H9 (cell line): ENCODE measurements at regions not wholly inside any gene's neighbourhood (a gene's known extent, or its start where the extent isn't known, plus 50 kb on each side); places are given as distances from the start of the nearest gene placed in this dataset.

ENCODE experiments used
- DNase-seq: peaks from one replicate; pipeline ENCODE4 v3.0.0-alpha.2; 2017
- H2AFZ ChIP-seq: one replicate; pipeline ENCODE4 v1.6.1; 2013; ENCODE audit warnings: mild to moderate bottlenecking, low read length, control low read depth, moderate library complexity
- H2AK5ac ChIP-seq: 2 replicates; pipeline ENCODE4 v1.6.1; 2013; ENCODE audit warnings: low read length, control low read depth, mixed read lengths; ENCODE audit not compliant: insufficient read length
- H2BK120ac ChIP-seq: one replicate; pipeline ENCODE4 v1.6.1; 2013; ENCODE audit warnings: low read depth, mild to moderate bottlenecking, low read length, control low read depth, inconsistent platforms; ENCODE audit not compliant: poor library complexity, severe bottlenecking
- H2BK12ac ChIP-seq: 2 replicates; pipeline ENCODE4 v1.6.1; 2013; ENCODE audit warnings: low read length, control low read depth, mixed read lengths, low read depth; ENCODE audit not compliant: insufficient read length
- H2BK15ac ChIP-seq: 2 replicates; pipeline ENCODE4 v1.6.1; 2013; ENCODE audit warnings: low read depth, low read length, control low read depth
- H2BK20ac ChIP-seq: one replicate; pipeline ENCODE4 v1.6.1; 2013; ENCODE audit warnings: low read depth, mild to moderate bottlenecking, low read length, control low read depth, inconsistent platforms; ENCODE audit not compliant: poor library complexity, severe bottlenecking
- H2BK5ac ChIP-seq: 2 replicates; pipeline ENCODE4 v1.6.1; 2013; ENCODE audit warnings: low read length, control low read depth, mixed read lengths; ENCODE audit not compliant: insufficient read length
- H3K14ac ChIP-seq: 2 replicates; pipeline ENCODE4 v1.6.1; 2013; ENCODE audit warnings: low read length, control low read depth; ENCODE audit not compliant: insufficient read depth
- H3K18ac ChIP-seq: 2 replicates; pipeline ENCODE4 v1.6.1; 2013; ENCODE audit warnings: low read depth, mild to moderate bottlenecking, mixed read lengths, low read length, control low read depth; ENCODE audit not compliant: insufficient read length
- H3K23ac ChIP-seq: 2 replicates; pipeline ENCODE4 v1.6.1; 2013; ENCODE audit warnings: low read length, control low read depth, mixed read lengths, low read depth; ENCODE audit not compliant: insufficient read length
- H3K23me2 ChIP-seq: 2 replicates; pipeline ENCODE4 v1.6.1; 2013; ENCODE audit warnings: low read depth, mild to moderate bottlenecking, mixed read lengths, low read length, control low read depth; ENCODE audit not compliant: insufficient read length, poor library complexity, severe bottlenecking
- H3K27ac ChIP-seq: 2 replicates; pipeline ENCODE4 v1.5.1; 2013; ENCODE audit warnings: low read length, control low read depth, mixed read lengths, low read depth; ENCODE audit not compliant: insufficient read length
- H3K27me3 ChIP-seq: 2 replicates; pipeline ENCODE4 v1.6.1; 2013; ENCODE audit warnings: low read length, control low read depth, inconsistent platforms; ENCODE audit not compliant: insufficient read depth
- H3K4ac ChIP-seq: 2 replicates; pipeline ENCODE4 v1.6.1; 2013; ENCODE audit warnings: low read depth, mild to moderate bottlenecking, control low read depth, inconsistent platforms, low read length, moderate library complexity
- H3K4me1 ChIP-seq: 2 replicates; pipeline ENCODE4 v1.6.1; 2013; ENCODE audit warnings: low read length, control low read depth, inconsistent platforms; ENCODE audit not compliant: insufficient read depth
- H3K4me2 ChIP-seq: 2 replicates; pipeline ENCODE4 v1.6.1; 2013; ENCODE audit warnings: low read length, control low read depth, mixed read lengths; ENCODE audit not compliant: insufficient read length, insufficient read depth
- H3K56ac ChIP-seq: 2 replicates; pipeline ENCODE4 v1.6.1; 2013; ENCODE audit warnings: low read depth, mild to moderate bottlenecking, mixed read lengths, low read length, control low read depth; ENCODE audit not compliant: insufficient read length
- H3K79me1 ChIP-seq: 2 replicates; pipeline ENCODE4 v1.6.1; 2013; ENCODE audit warnings: low read depth, mild to moderate bottlenecking, moderate library complexity, low read length, control low read depth, inconsistent platforms; ENCODE audit not compliant: insufficient read depth, poor library complexity, severe bottlenecking
- H3K79me2 ChIP-seq: 2 replicates; pipeline ENCODE4 v1.6.1; 2013; ENCODE audit warnings: low read length, control low read depth, inconsistent platforms; ENCODE audit not compliant: insufficient read depth
- H3K9ac ChIP-seq: 2 replicates; pipeline ENCODE4 v1.6.1; 2013; ENCODE audit warnings: low read length, control low read depth, mixed read lengths; ENCODE audit not compliant: insufficient read length; ENCODE audit errors: extremely low read depth
- H3K9me3 ChIP-seq: one replicate; pipeline ENCODE4 v1.6.1; 2013; ENCODE audit warnings: low read depth, low read length, inconsistent platforms; ENCODE audit not compliant: control insufficient read depth
- H3T11ph ChIP-seq: one replicate; pipeline ENCODE4 v1.6.1; 2013; ENCODE audit warnings: mild to moderate bottlenecking, low read length, control low read depth, inconsistent platforms
- H4K20me1 ChIP-seq: one replicate; pipeline ENCODE4 v1.6.1; 2013; ENCODE audit not compliant: control insufficient read depth, insufficient read length, insufficient read depth
- H4K5ac ChIP-seq: 2 replicates; pipeline ENCODE4 v1.6.1; 2013; ENCODE audit warnings: low read depth, mild to moderate bottlenecking, mixed read lengths, low read length, control low read depth; ENCODE audit not compliant: insufficient read length
- H4K8ac ChIP-seq: replicated peaks from 2 replicates; pipeline ENCODE4 v1.6.1; 2013; ENCODE audit warnings: low read length, control low read depth, mixed read lengths, low read depth; ENCODE audit not compliant: insufficient read length
- H4K91ac ChIP-seq: 2 replicates; pipeline ENCODE4 v1.6.1; 2013; ENCODE audit warnings: low read depth, mild to moderate bottlenecking, moderate library complexity, mixed read lengths, low read length, control low read depth; ENCODE audit not compliant: insufficient read length
- H3K27ac Mint-ChIP-seq, 3 experiments: 2 replicates in 2 of 3; 3 replicates in 1 of 3; pipeline ENCODE4 v1.8.0; 2020 to 2021; ENCODE audit warnings: mixed read lengths in 3 of 3, mild to moderate bottlenecking in 1 of 3, moderate library complexity in 1 of 3
- H3K27me3 Mint-ChIP-seq: 2 replicates; pipeline ENCODE4 v1.8.0; 2021; ENCODE audit warnings: low read depth, mild to moderate bottlenecking, moderate library complexity, mixed read lengths
- H3K36me3 Mint-ChIP-seq, 3 experiments: 2 replicates in 2 of 3; 3 replicates in 1 of 3; pipeline ENCODE4 v1.8.0; 2020 to 2021; ENCODE audit warnings: low read depth in 3 of 3, mixed read lengths in 3 of 3; ENCODE audit not compliant: insufficient read depth in 1 of 3
- H3K4me1 Mint-ChIP-seq, 2 experiments: 2 replicates each; pipeline ENCODE4 v1.8.0; 2020; ENCODE audit warnings: mixed read lengths in 2 of 2
- H3K4me3 Mint-ChIP-seq, 2 experiments: 2 replicates in 1 of 2; 3 replicates in 1 of 2; pipeline ENCODE4 v1.8.0; 2020 to 2021; ENCODE audit warnings: mild to moderate bottlenecking in 2 of 2, mixed read lengths in 2 of 2, moderate library complexity in 1 of 2
- H3K9me3 Mint-ChIP-seq, 2 experiments: 2 replicates in 1 of 2; 3 replicates in 1 of 2; pipeline ENCODE4 v1.8.0; 2020; ENCODE audit warnings: mild to moderate bottlenecking in 2 of 2, mixed read lengths in 2 of 2, moderate library complexity in 1 of 2
- WGBS: extraction: QIAGEN DNeasy Blood & Tissue Kit; methylation state at CpG from one replicate; pipeline ENCODE4 v1.1.7; 2013; ENCODE audit warnings: missing lambda C conversion rate, low lambda C conversion rate, mixed read lengths; ENCODE audit not compliant: insufficient read length; ENCODE audit errors: extremely low coverage; 5-methylcytosine and 5-hydroxymethylcytosine counted together
- TF ChIP-seq, protein P1 (sequence below): fragments of 200-600 bp; sonication (generic); conservative IDR thresholded peaks from 3 replicates; pipeline ENCODE4 v1.8.0; 2021; ENCODE audit warnings: antibody characterized with exemption, mild to moderate bottlenecking

GRCh38 chr14:54105898-54106297, 149.3 kb upstream of the BMP4 start:
- no peaks in the 10 kb centered on the region for H3K79me1 ChIP-seq
- no peak overlapping the region for H2AK5ac ChIP-seq
- TF ChIP-seq, protein P1, sequence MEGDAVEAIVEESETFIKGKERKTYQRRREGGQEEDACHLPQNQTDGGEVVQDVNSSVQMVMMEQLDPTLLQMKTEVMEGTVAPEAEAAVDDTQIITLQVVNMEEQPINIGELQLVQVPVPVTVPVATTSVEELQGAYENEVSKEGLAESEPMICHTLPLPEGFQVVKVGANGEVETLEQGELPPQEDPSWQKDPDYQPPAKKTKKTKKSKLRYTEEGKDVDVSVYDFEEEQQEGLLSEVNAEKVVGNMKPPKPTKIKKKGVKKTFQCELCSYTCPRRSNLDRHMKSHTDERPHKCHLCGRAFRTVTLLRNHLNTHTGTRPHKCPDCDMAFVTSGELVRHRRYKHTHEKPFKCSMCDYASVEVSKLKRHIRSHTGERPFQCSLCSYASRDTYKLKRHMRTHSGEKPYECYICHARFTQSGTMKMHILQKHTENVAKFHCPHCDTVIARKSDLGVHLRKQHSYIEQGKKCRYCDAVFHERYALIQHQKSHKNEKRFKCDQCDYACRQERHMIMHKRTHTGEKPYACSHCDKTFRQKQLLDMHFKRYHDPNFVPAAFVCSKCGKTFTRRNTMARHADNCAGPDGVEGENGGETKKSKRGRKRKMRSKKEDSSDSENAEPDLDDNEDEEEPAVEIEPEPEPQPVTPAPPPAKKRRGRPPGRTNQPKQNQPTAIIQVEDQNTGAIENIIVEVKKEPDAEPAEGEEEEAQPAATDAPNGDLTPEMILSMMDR: no peak
- H3K27me3 ChIP-seq: no peaks in the 10 kb centered on the region
- H3K4me2 ChIP-seq: no peak overlapping the region
- H3K9ac ChIP-seq: no peak overlapping the region
- H4K8ac ChIP-seq: no peak overlapping the region
- DNase-seq: no peak
- H3K56ac ChIP-seq: no peak overlapping the region
- H3K4me1 ChIP-seq: no peaks in the 10 kb centered on the region; the same call in 1 of the 2 replicates
- Mint-ChIP-seq H3K27me3 (no peaks in the 10 kb centered on the region), H3K9me3 (no peaks in the 10 kb centered on the region), H3K4me1 (peaks cover 23 to 24% of the 10 kb centered on the region in 2 experiments), H3K36me3 (no peaks in the 10 kb centered on the region), H3K27ac (peak overlapping the region; percentile 13 to 29 (median 15); a peak in 2 of 7 replicates), H3K4me3 (no peak overlapping the region)
- no peak overlapping the region for H2AFZ ChIP-seq
- H3K23ac ChIP-seq: no peak overlapping the region
- H2BK5ac ChIP-seq: no peak overlapping the region
- no CpG with 5 or more reads among the region's 2 CpGs for WGBS
- no peak overlapping the region for H2BK20ac ChIP-seq
- H3K9me3 ChIP-seq: no peaks in the 10 kb centered on the region
- H3K18ac ChIP-seq: no peak overlapping the region
- no peak overlapping the region for H3K14ac ChIP-seq
- no peaks in the 10 kb centered on the region for H4K20me1 ChIP-seq
- H3T11ph ChIP-seq: no peak overlapping the region
- H4K5ac ChIP-seq: no peak overlapping the region
- H2BK12ac ChIP-seq: no peak overlapping the region
- no peak overlapping the region for H3K27ac ChIP-seq
- no peak overlapping the region for H4K91ac ChIP-seq
- H3K79me2 ChIP-seq: no peaks in the 10 kb centered on the region
- H2BK15ac ChIP-seq: no peak overlapping the region
- H3K23me2 ChIP-seq: no peaks in the 10 kb centered on the region
- no peak overlapping the region for H3K4ac ChIP-seq
- no peak overlapping the region for H2BK120ac ChIP-seq
